Heart left ventricle (tissue), 16 donors: ENCODE measurements at regions not wholly inside any gene's neighbourhood (a gene's known extent, or its start where the extent isn't known, plus 50 kb on each side); places are given as distances from the start of the nearest gene placed in this dataset.
A peak's percentile ranks its signal among the peaks of the same experiment; 100 is the strongest.

Source experiments
- ATAC-seq, 4 donors: fragments of 200-7000 bp; cut with Tn5 transposase; one replicate each; pipeline ENCODE4 v1.9.1; 2020 to 2022; ENCODE audit warnings: moderate library complexity in 4 of 4, mild to moderate bottlenecking in 3 of 4, moderate number of reproducible peaks in 1 of 4
- DNase-seq, 5 donors: peaks; one replicate each; pipeline ENCODE4 v3.0.0-alpha.2; 2020
- H3K27ac ChIP-seq, 12 donors: fragments of 200-600 bp; sonication (generic) in 4 of 12; one replicate each; pipeline versions ENCODE4 v1.5.0 to v1.8.0; 2016 to 2022; ENCODE audit warnings: mild to moderate bottlenecking in 2 of 12
- H3K27me3 ChIP-seq, 9 donors: fragments of 200-600 bp; sonication (generic) in 2 of 9; one replicate each; pipeline versions ENCODE4 v1.5.1 to v1.8.0; 2016 to 2022; ENCODE audit warnings: mild to moderate bottlenecking in 3 of 9
- H3K36me3 ChIP-seq, 9 donors: fragments of 200-600 bp; sonication (generic) in 2 of 9; one replicate each; pipeline versions ENCODE4 v1.5.0 to v1.8.0; 2018 to 2022; ENCODE audit warnings: mild to moderate bottlenecking in 2 of 9
- H3K4me1 ChIP-seq, 12 donors: fragments of 200-600 bp; sonication (generic) in 4 of 12; one replicate each; pipeline versions ENCODE4 v1.5.0 to v1.8.0; 2016 to 2022; ENCODE audit warnings: mild to moderate bottlenecking in 3 of 12
- H3K4me3 ChIP-seq, 12 donors: fragments of 200-600 bp; sonication (generic) in 4 of 12; one replicate each; pipeline versions ENCODE4 v1.5.0 to v1.8.0; 2017 to 2022; ENCODE audit warnings: mild to moderate bottlenecking in 9 of 12, moderate library complexity in 4 of 12
- H3K9me3 ChIP-seq, 12 donors: fragments of 200-600 bp; sonication (generic) in 4 of 12; one replicate each; pipeline versions ENCODE4 v1.5.0 to v1.8.0; 2016 to 2022; ENCODE audit warnings: mild to moderate bottlenecking in 1 of 12
- CTCF ChIP-seq, 12 donors: fragments of 200-600 bp; sonication (generic) in 4 of 12; IDR thresholded peaks; one replicate each; pipeline versions ENCODE4 v1.5.0 to v1.8.0; 2018 to 2022; ENCODE audit warnings: antibody characterized with exemption in 12 of 12, mild to moderate bottlenecking in 5 of 12
- POLR2A ChIP-seq, 2 donors: fragments of 450-650 bp; IDR thresholded peaks; one replicate each; pipeline ENCODE4 v1.6.1; 2017; ENCODE audit warnings: antibody characterized with exemption in 2 of 2, mild to moderate bottlenecking in 2 of 2, moderate library complexity in 2 of 2
- WGBS, 4 donors: extraction: QIAGEN DNeasy Blood & Tissue Kit in 2 of 4; methylation state at CpG; one replicate each; pipeline versions ENCODE4 v1.1.5 to v1.1.7; 2013 to 2018; 5-methylcytosine and 5-hydroxymethylcytosine counted together
- intact Hi-C, 10 donors: fragments of 100-400 bp; cut with DNase I; formaldehyde crosslinking; loops; one replicate each; pipeline versions ENCODE4 v1.11.1 to v1.14.2; 2022
- donor health status: ischemic (EF 13 %, LVEDD 7.1; RV severe dilation, severe dysfunction).
- donor health status: healthy with polysubstance abuse.
- donor health status: DM: no; HTN: yes; CAD: no.
- donor health status: DM: no; HTN: no; CAD: no.
- donor health status: ischemic (EF 25% LVEDD 6.9; RV normal size, moderate dysfunction).
- donor health status: ischemic (EF 25% LVEDD 5.7; RV mildly dilated, moderate dysfunction).
- donor health status: healthy.
- donor health status: DM: yes; HTN: yes; CAD: no.
- donor health status: ischemic (EF 35%, LVEDD 5.7; RV mildly dilated, moderate dysfunction).
- donor health status: nonischemic (EF 11% LVEDD 7.7; RV severe dilation, severe dysfunction).
- donor health status: DM: yes; HTN: yes; CAD: no.
- donor health status: PGD.
- donor health status: ischemic (EF 29% LVEDD 5.4; RV normal size, mild dysfunction).
- donor health status: nonischemic (EF 23%, LVEDD 6.1; RV moderate dilation, normal function).

- WGBS, 4 donors = 77 to 84% (median 79%) methylated on average over 10 of the region's 10 CpGs
- H3K36me3 ChIP-seq = no peaks in the 10 kb centered on the region
- H3K4me3 ChIP-seq = no peak overlapping the region
- no peak for DNase-seq
- intact Hi-C loops = no loop called here
- H3K9me3 ChIP-seq = no peaks in the 10 kb centered on the region
- ATAC-seq = no peak
- H3K4me1 ChIP-seq = no peaks in the 10 kb centered on the region
- peaks cover 0 to 3% (median 0%) of the 10 kb centered on the region in 9 donors for H3K27me3 ChIP-seq
- TF ChIP-seq CTCF (IDR thresholded peaks at IDR 0.05) = no peak
- H3K27ac ChIP-seq = no peak overlapping the region
These were observed 378.5 kb upstream of the IRX1 start for GRCh38 chr5:3217114-3217513.

GRCh38 chr5:3216386-3216785, 379.2 kb upstream of the IRX1 start:
- ATAC-seq = no peak

GRCh38 chr5:3214838-3215374, 380.7 kb upstream of the IRX1 start:
- Histone ChIP-seq H3K27me3 (peaks cover 0 to 3% (median 0%) of the 10 kb centered on the region in 9 donors), H3K4me3 (no peak overlapping the region), H3K27ac (no peak overlapping the region), H3K4me1 (no peaks in the 10 kb centered on the region), H3K9me3 (no peaks in the 10 kb centered on the region), H3K36me3 (no peaks in the 10 kb centered on the region)
- intact Hi-C loops = no loop called here
- DNase-seq (peak in 1 of 5 donors; percentile 8), ATAC-seq (no peak)
- 79 to 86% (median 84%) methylated on average over 9 to 12 of the region's 12 CpGs for WGBS, 4 donors
- TF ChIP-seq CTCF (IDR thresholded peaks at IDR 0.05) (no peak), POLR2A (IDR thresholded peaks at IDR 0.05) (no peak)

More at GRCh38 chr5:3216386-3216785, 379.2 kb upstream of the IRX1 start:
- TF ChIP-seq POLR2A (IDR thresholded peaks at IDR 0.05) (no peak), CTCF (IDR thresholded peaks at IDR 0.05) (no peak)
- Histone ChIP-seq H3K4me1 (no peaks in the 10 kb centered on the region), H3K27me3 (peaks cover 0 to 3% (median 0%) of the 10 kb centered on the region in 9 donors), H3K27ac (no peak overlapping the region), H3K36me3 (no peaks in the 10 kb centered on the region), H3K4me3 (no peak overlapping the region), H3K9me3 (no peaks in the 10 kb centered on the region)
- 58 to 82% (median 81%) methylated on average over 7 of the region's 7 CpGs for WGBS, 4 donors
- DNase-seq = no peak
- intact Hi-C loops = no loop called here

GRCh38 chr5:3214396-3214795, 381.2 kb upstream of the IRX1 start:
- H3K36me3 ChIP-seq = no peaks in the 10 kb centered on the region
- ATAC-seq = no peak
- H3K27me3 ChIP-seq = peaks cover 0 to 3% (median 0%) of the 10 kb centered on the region in 9 donors
- intact Hi-C loops = no loop called here
- H3K4me3 ChIP-seq = no peak overlapping the region
- peak in 1 of 5 donors; percentile 6 for DNase-seq
- no peak for TF ChIP-seq POLR2A (IDR thresholded peaks at IDR 0.05)
- no peak for TF ChIP-seq CTCF (IDR thresholded peaks at IDR 0.05)
- 88 to 95% (median 91%) methylated on average over 7 to 8 of the region's 8 CpGs for WGBS, 4 donors
- H3K27ac ChIP-seq = no peak overlapping the region
- no peaks in the 10 kb centered on the region for H3K9me3 ChIP-seq
- no peaks in the 10 kb centered on the region for H3K4me1 ChIP-seq
